ENCODE measurements at regions not wholly inside any gene's neighbourhood (a gene's known extent, or its start where the extent isn't known, plus 50 kb on each side); places are given as distances from the start of the nearest gene placed in this dataset.

DNA sequence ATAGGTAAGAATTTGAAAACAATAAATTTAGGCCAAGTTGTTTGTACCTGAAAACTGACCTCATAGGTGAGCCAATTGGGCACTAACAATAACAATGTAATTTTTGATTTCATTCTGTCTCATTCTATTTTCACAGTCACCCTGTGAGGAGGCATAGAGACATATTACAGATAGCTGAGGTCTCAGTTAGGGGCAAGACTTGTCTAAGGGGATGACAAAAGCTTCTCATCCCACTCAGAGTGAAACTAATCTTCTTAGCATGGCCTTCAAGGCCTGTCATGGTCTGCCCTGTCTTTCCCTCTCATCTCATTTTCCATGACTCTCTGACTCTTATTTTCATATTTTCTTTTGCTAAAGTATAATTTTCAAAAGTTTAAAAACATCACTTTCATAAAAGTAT is 562.0 kb upstream of the TNP1 start:
- DNase-seq (ENCODE audit: extremely low read depth, low read depth) = no peak

DNA sequence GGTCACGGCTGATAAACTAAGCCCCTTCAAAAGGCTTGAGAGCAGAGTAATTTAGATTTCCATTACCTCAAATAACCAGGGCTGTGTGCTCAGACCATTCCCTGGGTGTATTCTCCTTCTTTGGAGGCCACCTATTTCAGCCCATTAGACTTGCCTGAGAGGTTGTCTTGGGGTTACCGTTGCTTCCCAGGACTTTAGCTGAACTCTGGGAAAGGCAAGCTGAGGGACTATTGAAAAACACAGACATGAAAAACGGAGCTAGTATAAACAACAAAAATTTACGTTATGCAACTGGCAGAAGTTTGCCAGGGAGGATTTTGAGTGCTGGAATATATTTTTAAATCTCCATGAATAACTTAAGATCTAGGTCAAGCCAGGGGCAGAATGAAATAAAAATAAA is 561.0 kb upstream of the TNP1 start:
- no peak for DNase-seq (ENCODE audit: extremely low read depth, low read depth)

DNA sequence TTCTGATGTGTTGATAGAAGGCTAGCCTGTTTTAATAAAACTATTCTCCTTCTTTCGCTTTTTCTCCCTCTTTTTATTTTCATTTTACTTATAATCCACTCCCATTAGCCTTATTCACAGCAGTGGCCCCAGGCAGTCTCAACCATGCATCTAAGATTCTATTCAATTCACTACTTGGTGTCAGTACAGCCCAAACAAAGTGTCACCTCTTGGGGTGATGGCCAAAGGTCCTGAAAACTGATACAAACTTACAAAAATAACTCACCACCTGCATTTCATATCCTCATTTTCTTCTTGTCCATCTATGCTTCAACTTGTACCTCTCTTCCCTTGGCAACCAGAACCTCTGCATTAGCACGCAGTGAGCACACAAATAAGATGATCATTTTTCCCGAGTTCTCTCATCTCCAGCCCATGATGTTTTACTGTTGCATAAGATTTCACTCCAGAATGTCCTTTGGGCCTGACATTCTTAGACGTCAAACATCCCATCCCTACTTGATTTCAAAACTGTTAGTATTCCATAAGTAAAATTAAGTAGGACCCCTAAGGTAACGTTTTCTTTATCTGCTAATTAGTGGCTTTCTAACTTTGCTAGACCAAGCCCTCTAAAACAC is 559.3 kb upstream of the TNP1 start:
- DNase-seq (ENCODE audit: extremely low read depth, low read depth) = no peak

DNA sequence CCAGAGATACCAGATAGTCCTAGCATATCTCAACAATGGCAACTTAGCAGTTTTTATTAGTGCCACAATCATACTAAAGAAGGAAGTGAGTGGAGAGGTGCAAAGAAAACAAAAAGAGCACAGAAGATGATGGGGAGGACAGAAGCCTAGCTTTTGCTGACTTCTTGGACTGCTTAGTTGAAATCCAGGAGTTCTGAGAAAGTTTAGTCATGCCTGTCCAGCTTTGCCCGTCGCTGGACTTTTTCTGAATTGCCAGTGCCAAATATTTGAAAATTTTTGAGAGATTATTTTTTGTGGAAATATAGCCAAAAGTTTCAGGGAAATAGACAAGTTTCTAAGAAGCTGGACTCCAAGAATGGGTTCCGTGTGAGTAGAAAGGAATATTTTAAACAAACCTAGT is 558.7 kb upstream of the TNP1 start:
- DNase-seq (ENCODE audit: extremely low read depth, low read depth) = no peak

DNA sequence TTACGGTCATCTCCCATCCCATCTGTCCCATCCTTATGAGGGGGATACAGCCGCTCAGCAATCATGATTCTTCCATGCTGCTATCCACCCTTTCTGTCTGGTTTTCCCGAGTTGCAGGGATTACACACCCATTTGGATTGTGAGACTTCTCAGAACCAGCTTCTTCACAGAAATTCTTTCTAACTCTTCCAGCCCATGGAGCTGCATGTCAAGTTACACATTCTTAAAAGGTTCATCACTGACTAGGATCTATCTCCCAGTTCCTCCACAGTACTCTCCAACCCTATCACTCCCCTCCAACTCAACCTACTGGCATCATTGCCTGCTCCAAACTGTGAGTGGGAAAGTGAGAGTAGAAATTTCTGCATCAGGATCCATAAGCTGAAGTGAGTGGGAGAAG is 558.2 kb upstream of the TNP1 start:
- DNase-seq (ENCODE audit: extremely low read depth, low read depth) = no peak

DNA sequence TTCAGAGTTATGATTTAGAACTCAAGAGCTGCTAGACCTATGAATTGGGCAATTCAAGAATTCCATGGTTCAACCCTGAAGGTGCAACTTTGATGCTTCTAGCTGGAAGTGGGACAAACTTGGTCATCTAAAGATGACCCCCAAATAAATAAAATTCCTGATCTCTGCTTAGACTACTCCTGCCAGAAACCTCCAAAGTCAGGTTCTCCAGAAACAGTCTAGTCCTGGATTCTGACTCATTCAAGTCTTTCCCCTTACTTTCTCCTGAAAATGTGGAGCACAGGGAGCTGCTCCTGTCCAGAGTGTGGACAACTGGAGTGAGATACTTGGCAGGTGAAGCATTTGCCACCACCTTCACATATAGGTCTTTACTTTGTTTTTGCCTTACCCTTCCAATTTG is 557.7 kb upstream of the TNP1 start:
- DNase-seq (ENCODE audit: extremely low read depth, low read depth) = no peak

DNA sequence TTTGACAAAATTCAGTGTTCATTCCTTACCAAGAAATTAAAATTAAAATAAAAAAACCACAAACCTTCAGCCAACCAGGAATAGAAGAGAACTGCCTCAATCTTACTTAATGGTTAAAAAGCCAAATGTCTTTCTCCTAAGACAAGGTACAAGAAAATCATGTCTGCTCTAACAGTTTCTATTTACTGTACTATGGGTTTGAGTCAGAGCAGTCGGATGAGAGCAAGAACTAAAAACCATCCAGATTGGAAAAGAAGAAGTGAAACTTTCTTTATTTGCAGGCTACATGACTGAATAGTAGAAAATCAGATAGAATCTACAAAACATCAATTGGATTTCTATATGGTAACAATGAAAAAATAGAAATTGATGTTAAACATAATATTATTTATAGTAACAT is 555.5 kb upstream of the TNP1 start:
- DNase-seq (ENCODE audit: extremely low read depth, low read depth) = no peak

DNA sequence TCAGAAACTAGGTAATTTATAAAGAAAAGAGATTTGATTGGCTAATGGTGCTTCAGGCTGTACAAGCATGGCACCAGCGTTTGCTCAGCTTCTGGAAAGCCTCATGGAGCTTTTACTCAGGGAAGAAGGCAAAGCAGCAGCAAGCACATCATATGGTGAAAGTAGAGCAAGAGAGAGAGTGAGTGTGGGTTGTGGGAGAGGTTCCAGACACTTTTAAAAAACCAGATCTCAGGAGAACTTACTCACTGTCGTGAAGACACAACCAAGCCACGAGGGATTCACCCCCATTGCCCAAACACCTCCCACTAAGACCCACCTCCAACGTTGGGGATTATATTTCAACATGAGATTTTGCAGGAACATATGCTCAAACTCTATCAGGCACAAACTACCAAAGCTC is 554.6 kb upstream of the TNP1 start:
- no peak for DNase-seq (ENCODE audit: extremely low read depth, low read depth)

DNA sequence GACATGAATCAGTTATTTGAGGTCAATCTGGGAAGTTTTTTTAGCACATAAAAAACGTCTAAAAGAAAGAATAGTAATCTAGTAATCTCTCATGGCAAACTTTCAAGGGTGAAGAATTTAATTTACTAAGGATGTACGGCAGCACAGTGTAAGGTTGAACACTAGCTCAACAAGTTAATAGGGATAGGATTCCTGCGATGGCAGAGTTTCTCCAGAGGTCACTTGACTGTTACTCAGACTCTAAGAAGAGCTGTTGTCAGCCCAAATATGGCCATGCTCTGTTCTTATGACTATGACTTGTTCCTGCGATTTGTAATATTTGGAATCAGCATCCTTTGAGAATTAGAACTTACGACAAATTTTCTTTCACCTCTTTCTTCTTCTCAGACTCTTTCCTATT is 553.3 kb upstream of the TNP1 start:
- DNase-seq (ENCODE audit: extremely low read depth, low read depth) = no peak

DNA sequence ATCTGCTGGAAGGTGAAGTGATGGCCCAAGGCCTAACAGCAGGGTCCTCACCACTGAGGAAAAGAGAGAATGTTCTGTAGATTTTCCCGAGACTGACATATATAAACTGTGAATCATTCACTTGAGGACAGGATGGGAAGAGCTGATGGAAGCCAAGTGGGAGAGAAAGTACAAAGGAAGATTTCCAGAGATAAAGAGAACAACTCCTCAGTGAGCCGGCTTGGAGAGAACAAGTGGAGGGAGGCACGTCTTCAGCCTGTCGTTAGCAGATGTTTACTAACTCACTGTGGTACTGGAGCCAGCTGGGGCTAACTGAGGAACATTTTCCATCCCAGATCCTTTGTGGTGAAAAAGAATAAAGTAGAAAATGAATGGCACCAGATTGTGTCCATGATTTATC is 552.9 kb upstream of the TNP1 start:
- DNase-seq (ENCODE audit: extremely low read depth, low read depth) = no peak

DNA sequence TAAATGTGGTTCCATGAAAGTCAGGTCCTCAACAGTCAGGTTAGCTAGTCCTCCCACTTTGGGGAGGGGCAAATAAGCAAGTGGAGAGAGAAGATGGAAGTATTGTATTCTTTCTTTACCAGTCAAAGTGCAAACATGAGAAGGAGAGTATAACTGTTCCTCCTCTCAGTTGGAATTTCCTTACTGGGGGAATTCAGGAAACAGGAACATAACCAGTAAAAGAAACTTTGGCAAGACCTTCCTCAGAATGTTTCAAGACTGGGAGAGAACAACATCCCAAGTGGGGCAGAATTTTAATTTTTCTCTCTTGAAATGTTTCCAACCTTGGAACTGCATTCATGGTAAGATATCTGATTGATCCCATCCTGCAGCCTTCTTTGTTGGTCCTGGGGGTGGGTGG is 552.4 kb upstream of the TNP1 start:
- DNase-seq (ENCODE audit: extremely low read depth, low read depth) = no peak

DNA sequence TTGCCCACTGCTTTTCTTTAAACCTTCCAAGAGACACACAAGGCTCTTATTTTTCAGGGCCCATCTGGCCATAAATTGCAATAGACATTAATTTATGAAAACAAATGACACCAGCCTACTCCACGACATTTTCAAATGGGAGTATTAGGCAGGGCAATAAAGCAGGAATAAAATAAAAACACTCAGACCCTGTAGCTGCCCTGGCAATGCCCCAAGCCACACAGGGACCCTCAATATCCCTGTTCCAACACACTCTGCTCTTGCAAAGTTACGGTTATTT is 550.8 kb upstream of the TNP1 start:
- DNase-seq (ENCODE audit: extremely low read depth, low read depth) = no peak

DNA sequence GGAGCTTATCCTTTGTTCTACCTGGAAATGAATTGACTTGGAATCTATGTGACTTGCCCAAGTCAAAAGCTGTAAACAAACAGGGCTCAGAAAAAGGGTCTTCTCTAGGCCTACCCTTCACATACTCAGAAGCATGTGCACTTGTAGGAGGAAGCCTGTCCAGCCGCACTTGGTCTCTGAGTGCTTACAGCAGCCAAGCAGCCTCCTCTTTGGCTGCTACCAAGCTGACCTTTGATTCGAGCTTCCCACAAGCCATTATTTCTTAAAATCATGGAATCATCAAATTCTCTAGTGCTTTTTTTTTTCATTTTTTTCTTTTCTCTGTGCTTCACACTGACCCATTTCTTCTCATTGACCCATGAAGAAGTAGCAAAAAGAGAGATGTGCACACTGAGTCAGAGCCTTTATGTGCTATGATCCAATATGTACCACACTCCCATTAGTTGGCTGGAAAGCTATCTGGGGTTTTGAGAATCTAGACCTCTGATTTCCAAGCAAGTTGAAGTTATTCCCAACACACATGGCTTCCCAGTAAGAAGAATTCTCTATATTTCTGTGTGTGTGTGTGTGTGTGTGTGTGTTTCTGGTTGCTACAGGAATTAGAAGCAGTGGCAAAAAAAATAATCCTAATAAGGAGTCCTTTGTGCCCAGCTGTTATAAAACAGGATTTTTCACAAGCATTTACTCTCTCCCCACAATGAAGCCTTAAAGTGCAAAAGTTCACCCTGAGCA is 550.3 kb upstream of the TNP1 start:
- DNase-seq (ENCODE audit: extremely low read depth, low read depth) = no peak

DNA sequence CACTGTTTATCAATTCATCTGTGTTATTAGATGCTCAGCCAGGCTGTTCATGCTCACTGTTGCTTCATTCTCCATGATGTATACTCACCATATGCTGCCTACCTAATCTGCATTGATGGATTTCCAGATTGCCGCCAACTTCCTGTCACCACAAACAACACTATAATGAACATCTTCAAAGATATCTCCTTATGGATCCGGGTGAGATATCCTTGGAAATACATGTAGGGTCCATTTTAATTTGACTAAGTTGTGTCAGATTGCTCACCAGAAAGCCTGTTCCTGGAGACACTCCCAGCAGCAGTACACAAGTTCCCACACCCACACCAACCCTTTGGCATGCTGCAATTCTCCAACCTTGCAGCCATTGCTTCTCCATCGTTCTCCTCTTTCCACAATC is 547.5 kb upstream of the TNP1 start:
- no peak for DNase-seq (ENCODE audit: extremely low read depth, low read depth)

DNA sequence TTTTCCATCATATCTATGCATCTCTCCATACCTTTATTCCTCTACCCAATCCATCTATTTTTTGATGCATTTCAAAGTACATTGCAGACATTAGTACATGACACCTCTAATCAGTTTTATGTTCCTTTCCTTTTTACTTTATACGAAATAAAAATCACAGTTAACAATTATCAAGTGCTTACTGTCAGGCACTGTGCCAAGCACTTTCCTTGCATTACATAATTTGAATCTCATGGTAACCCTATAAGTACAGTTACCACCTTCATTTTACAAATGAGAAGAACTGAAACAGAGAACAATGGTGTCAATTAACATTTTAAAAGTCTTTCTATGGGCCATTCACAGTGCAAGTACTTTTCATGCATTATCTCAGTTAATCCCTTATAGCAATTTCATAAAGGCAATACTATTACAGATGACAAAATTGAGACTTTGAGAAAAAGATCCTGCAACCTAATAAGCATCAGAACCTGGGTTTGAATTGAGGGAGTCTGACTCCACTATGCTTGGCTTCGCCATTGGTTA is 544.4 kb upstream of the TNP1 start:
- no peak for DNase-seq (ENCODE audit: extremely low read depth, low read depth)

DNA sequence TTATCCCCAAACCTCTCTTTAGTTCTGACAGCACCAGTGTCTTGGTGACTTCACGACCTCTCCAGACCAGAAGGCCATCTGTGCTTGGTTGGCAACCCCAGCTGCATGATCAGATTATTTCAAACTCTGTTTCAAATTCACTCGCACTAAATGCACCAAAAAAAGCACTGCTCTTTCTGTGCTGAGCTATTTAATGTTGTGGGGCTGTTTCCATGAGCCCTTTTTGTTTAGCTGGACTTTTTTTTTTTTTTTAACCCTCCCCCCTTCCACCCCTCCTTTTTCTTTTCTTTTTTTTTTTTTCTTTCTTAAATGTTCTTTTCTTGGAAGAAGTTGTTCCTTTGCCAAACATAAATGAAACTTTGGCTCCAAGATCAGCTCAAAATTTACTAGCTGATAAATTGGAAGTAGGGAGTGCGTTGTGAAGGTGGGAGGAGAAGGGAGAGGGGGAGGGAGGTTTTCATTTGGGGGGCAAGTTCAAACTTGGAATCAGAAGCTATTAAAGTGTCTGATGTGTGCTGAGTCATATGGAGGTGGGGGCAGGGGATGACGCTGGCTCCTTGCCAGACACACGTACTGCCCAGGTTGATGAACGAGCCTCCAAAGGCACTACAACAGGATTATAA is 543.0 kb upstream of the TNP1 start:
- DNase-seq (ENCODE audit: extremely low read depth, low read depth) = no peak

DNA sequence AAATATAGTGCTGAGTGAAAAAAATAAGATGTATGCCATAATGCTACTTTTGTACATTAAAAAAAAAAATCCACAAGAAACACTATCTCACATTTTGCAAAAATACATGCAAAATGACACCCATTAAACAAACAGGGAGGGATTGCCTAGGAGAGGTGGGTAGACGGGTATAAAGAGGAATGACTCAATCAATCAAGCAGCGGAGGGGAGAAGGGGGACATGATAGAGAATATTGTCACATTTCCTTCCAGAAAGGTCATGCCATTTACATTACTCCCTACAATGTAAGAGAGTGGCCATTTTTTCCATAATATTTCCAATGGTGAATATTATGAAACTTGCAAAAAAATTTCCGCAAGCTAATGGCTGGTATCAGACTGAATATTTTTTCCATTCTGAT is 542.3 kb upstream of the TNP1 start:
- DNase-seq (ENCODE audit: extremely low read depth, low read depth) = no peak

DNA sequence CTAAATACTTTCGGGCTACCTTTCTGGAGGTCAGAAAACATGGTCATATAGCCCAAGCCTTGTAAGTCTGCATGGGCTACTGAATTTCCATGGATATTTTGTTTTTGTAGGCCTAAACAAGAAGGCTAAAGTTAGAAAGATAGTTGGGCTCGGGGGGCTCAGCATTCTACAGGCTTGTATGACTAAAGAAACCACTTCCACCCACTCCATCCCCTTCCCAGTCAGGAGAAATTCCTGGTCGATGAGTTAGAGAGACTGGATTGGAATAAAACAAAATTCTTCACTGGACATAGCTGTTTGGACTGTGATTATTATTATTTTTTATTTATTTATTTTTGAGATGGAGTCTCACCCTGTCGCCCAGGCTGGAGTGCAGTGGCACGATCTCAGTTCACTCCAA is 539.4 kb upstream of the TNP1 start:
- no peak for DNase-seq (ENCODE audit: extremely low read depth, low read depth)

DNA sequence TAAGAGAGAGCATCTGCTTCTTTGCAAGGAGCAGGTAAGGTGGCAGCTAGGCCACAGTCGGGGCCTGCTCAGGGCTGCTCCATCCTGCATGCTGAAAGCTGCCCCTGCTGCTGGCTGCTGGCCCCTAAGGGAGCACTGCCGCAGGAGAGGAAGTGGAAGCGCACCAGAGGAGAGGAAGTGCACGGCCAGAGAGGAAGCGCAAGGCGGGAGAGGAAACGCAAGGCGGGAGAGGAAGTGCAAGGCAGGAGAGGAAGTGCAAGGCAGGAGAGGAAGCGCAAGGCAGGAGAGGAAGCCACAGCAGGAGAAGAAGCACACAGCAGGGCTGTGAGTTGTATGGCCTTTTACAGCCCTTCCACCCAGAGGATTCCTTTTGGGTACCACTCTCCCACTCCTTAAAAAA is 539.0 kb upstream of the TNP1 start:
- DNase-seq (ENCODE audit: extremely low read depth, low read depth) = no peak

DNA sequence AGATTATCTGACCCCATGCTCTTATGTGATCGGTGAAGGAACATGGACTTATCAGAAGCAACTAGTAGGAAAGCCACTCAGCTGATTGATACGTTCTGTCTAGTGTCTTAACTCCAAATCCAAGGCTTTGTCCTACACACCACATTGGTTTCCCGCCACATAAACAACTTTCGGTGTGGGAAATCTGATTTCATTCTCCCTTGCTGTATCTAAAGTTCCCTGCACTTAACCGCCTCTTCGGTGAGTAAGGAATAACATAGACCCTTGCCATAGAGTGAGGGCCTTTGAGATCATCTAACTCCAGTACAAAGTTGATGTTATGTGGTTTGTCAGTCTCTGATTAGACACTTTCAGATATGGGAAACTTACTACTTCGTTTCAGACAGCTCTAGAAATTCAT is 538.2 kb upstream of the TNP1 start:
- DNase-seq (ENCODE audit: extremely low read depth, low read depth) = no peak

DNA sequence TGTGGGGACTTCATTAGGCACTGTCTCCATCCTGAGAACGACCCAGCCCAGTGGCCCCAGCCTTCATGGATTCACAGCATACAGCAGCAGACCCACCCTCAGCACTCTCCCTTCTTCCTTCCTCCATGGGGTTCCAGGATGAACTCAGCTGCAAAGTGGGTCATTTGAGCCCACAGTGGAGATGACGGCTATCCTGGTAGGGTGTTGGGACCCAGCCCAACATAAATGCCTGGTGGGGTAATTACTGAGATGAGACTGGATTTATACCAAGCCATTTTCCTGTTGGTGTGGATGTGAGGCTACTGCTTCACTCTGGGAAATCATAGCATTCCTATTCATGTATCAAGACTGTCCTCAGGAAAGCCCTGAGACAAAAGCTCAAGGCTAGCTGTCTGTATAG is 536.7 kb upstream of the TNP1 start:
- DNase-seq (ENCODE audit: extremely low read depth, low read depth) = no peak

DNA sequence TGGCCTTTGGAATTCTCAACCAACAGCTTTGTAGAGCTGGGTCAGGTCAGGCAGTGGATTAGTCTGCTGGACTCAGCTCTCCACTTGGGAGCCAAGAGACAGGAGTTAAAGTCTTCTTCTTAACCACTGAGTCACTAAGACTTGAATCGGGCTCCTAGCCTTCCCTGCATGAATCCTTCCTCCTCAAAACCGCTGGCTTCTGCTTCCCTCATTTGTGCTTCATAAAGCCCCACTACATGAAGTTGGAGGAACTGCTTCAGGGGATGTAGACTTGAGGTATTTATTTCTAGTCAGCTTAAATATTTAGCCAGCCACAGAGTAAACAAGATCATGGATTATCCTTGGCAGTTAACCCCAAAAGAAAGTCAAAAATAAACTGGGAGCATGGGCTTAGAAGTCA is 536.3 kb upstream of the TNP1 start:
- DNase-seq (ENCODE audit: extremely low read depth, low read depth) = no peak
